Duodenal mucosa (tissue), 2 donors: ENCODE measurements at regions not wholly inside any gene's neighbourhood (a gene's known extent, or its start where the extent isn't known, plus 50 kb on each side); places are given as distances from the start of the nearest gene placed in this dataset.

Source experiments
- H3K27ac ChIP-seq: one replicate; pipeline ENCODE4 v1.7.0; 2013; ENCODE audit warnings: low read depth, low read length
- H3K27me3 ChIP-seq, 2 donors: one replicate each; pipeline ENCODE4 v1.7.0; 2013; ENCODE audit warnings: low read length in 2 of 2, control low read depth in 1 of 2; ENCODE audit not compliant: insufficient read depth in 2 of 2, control insufficient read depth in 1 of 2
- H3K36me3 ChIP-seq, 2 donors: one replicate each; pipeline ENCODE4 v1.7.0; 2013; ENCODE audit warnings: low read length in 2 of 2, control low read depth in 1 of 2; ENCODE audit not compliant: insufficient read depth in 2 of 2, control insufficient read depth in 1 of 2
- H3K4me1 ChIP-seq, 2 donors: one replicate each; pipeline ENCODE4 v1.7.0; 2013; ENCODE audit warnings: low read length in 2 of 2, control low read depth in 1 of 2; ENCODE audit not compliant: insufficient read depth in 2 of 2, control insufficient read depth in 1 of 2
- H3K4me3 ChIP-seq, 2 donors: one replicate each; pipeline ENCODE4 v1.7.0; 2013; ENCODE audit warnings: low read length in 2 of 2, low read depth in 1 of 2
- H3K9ac ChIP-seq, 2 donors: one replicate each; pipeline ENCODE4 v1.7.0; 2013; ENCODE audit warnings: low read length in 2 of 2, low read depth in 1 of 2
- H3K9me3 ChIP-seq, 2 donors: one replicate each; pipeline ENCODE4 v1.7.0; 2013; ENCODE audit warnings: low read length in 2 of 2, control low read depth in 1 of 2; ENCODE audit not compliant: control insufficient read depth in 1 of 2

- no peaks in the 10 kb centered on the region for H3K9me3 ChIP-seq
- H3K27ac ChIP-seq, result no peak overlapping the region
- H3K36me3 ChIP-seq, result no peaks in the 10 kb centered on the region
- H3K4me1 ChIP-seq, result no peaks in the 10 kb centered on the region
- H3K27me3 ChIP-seq, result no peaks in the 10 kb centered on the region
- no peak overlapping the region for H3K9ac ChIP-seq
- no peak overlapping the region for H3K4me3 ChIP-seq
Measured at GRCh38 chr14:30303350-30303749, 255.6 kb upstream of the G2E3 start.

GRCh38 chr14:30305346-30305745 lies 253.6 kb upstream of the G2E3 start:
- no peaks in the 10 kb centered on the region for H3K9me3 ChIP-seq
- no peaks in the 10 kb centered on the region for H3K36me3 ChIP-seq
- H3K9ac ChIP-seq, result no peak overlapping the region
- no peak overlapping the region for H3K4me3 ChIP-seq
- no peaks in the 10 kb centered on the region for H3K27me3 ChIP-seq
- H3K27ac ChIP-seq, result no peak overlapping the region
- no peaks in the 10 kb centered on the region for H3K4me1 ChIP-seq

GRCh38 chr14:30309405-30309804 lies 249.6 kb upstream of the G2E3 start:
- Histone ChIP-seq H3K4me1 (no peaks in the 10 kb centered on the region), H3K36me3 (no peaks in the 10 kb centered on the region), H3K27ac (no peak overlapping the region), H3K9ac (no peak overlapping the region), H3K27me3 (no peaks in the 10 kb centered on the region), H3K9me3 (no peaks in the 10 kb centered on the region), H3K4me3 (no peak overlapping the region)

- Histone ChIP-seq H3K4me1 (no peaks in the 10 kb centered on the region), H3K27me3 (no peaks in the 10 kb centered on the region), H3K27ac (no peak overlapping the region), H3K9ac (no peak overlapping the region), H3K4me3 (no peak overlapping the region), H3K9me3 (no peaks in the 10 kb centered on the region), H3K36me3 (no peaks in the 10 kb centered on the region)
Measured at GRCh38 chr14:30312214-30312613, 246.7 kb upstream of the G2E3 start.

GRCh38 chr14:30317729-30318128 lies 241.2 kb upstream of the G2E3 start:
- Histone ChIP-seq H3K27me3 (no peaks in the 10 kb centered on the region), H3K27ac (no peak overlapping the region), H3K4me1 (no peaks in the 10 kb centered on the region), H3K9me3 (no peaks in the 10 kb centered on the region), H3K4me3 (no peak overlapping the region), H3K9ac (no peak overlapping the region), H3K36me3 (no peaks in the 10 kb centered on the region)

GRCh38 chr14:30322819-30323218 lies 236.1 kb upstream of the G2E3 start:
- no peaks in the 10 kb centered on the region for H3K9me3 ChIP-seq
- H3K27me3 ChIP-seq, result no peaks in the 10 kb centered on the region
- no peaks in the 10 kb centered on the region for H3K36me3 ChIP-seq
- no peak overlapping the region for H3K27ac ChIP-seq
- H3K4me1 ChIP-seq, result no peaks in the 10 kb centered on the region
- no peak overlapping the region for H3K9ac ChIP-seq
- no peak overlapping the region for H3K4me3 ChIP-seq

- Histone ChIP-seq H3K27me3 (no peaks in the 10 kb centered on the region), H3K9ac (no peak overlapping the region), H3K4me1 (no peaks in the 10 kb centered on the region), H3K27ac (no peak overlapping the region), H3K36me3 (no peaks in the 10 kb centered on the region), H3K4me3 (no peak overlapping the region), H3K9me3 (no peaks in the 10 kb centered on the region)
Measured at GRCh38 chr14:30330033-30330432, 228.9 kb upstream of the G2E3 start.

- no peaks in the 10 kb centered on the region for H3K27me3 ChIP-seq
- H3K9me3 ChIP-seq, result no peaks in the 10 kb centered on the region
- no peaks in the 10 kb centered on the region for H3K36me3 ChIP-seq
- H3K4me3 ChIP-seq, result no peak overlapping the region
- H3K4me1 ChIP-seq, result no peaks in the 10 kb centered on the region
- H3K9ac ChIP-seq, result no peak overlapping the region
- H3K27ac ChIP-seq, result no peak overlapping the region
Measured at GRCh38 chr14:30330445-30330844, 228.5 kb upstream of the G2E3 start.

GRCh38 chr14:30331030-30331429 lies 227.9 kb upstream of the G2E3 start:
- Histone ChIP-seq H3K27ac (no peak overlapping the region), H3K9ac (no peak overlapping the region), H3K27me3 (no peaks in the 10 kb centered on the region), H3K36me3 (no peaks in the 10 kb centered on the region), H3K4me1 (no peaks in the 10 kb centered on the region), H3K4me3 (no peak overlapping the region), H3K9me3 (no peaks in the 10 kb centered on the region)

GRCh38 chr14:30332374-30332773 lies 226.6 kb upstream of the G2E3 start:
- no peaks in the 10 kb centered on the region for H3K9me3 ChIP-seq
- H3K27me3 ChIP-seq, result no peaks in the 10 kb centered on the region
- H3K9ac ChIP-seq, result no peak overlapping the region
- no peak overlapping the region for H3K4me3 ChIP-seq
- no peak overlapping the region for H3K27ac ChIP-seq
- no peaks in the 10 kb centered on the region for H3K36me3 ChIP-seq
- no peaks in the 10 kb centered on the region for H3K4me1 ChIP-seq

- no peak overlapping the region for H3K4me3 ChIP-seq
- H3K27me3 ChIP-seq, result no peaks in the 10 kb centered on the region
- H3K27ac ChIP-seq, result no peak overlapping the region
- no peak overlapping the region for H3K9ac ChIP-seq
- H3K36me3 ChIP-seq, result no peaks in the 10 kb centered on the region
- H3K4me1 ChIP-seq, result no peaks in the 10 kb centered on the region
- no peaks in the 10 kb centered on the region for H3K9me3 ChIP-seq
Measured at GRCh38 chr14:30333934-30334333, 225.0 kb upstream of the G2E3 start.
